GM23338 (cell line): ENCODE measurements at regions not wholly inside any gene's neighbourhood (a gene's known extent, or its start where the extent isn't known, plus 50 kb on each side); places are given as distances from the start of the nearest gene placed in this dataset.

Experiments
- ATAC-seq: fragments of 200-7000 bp; cut with Tn5 transposase; 3 replicates; pipeline ENCODE4 v1.9.1; 2020
- DNase-seq: peaks from one replicate; pipeline ENCODE4 v3.0.0-alpha.2; 2015; ENCODE audit warnings: low spot score
- H2AFZ ChIP-seq: fragments of 200-600 bp; sonication (generic); 2 replicates; pipeline ENCODE4 v1.8.0; 2016; ENCODE audit warnings: antibody characterized with exemption, mild to moderate bottlenecking, moderate library complexity
- H3F3A ChIP-seq: fragments of 200-600 bp; sonication (generic); replicated peaks from 2 replicates; pipeline ENCODE4 v1.8.0; 2017; ENCODE audit warnings: antibody characterized with exemption, mixed run types, low read depth
- H3K27ac ChIP-seq: fragments of 200-600 bp; sonication (generic); 2 replicates; pipeline ENCODE4 v1.6.1; 2016; ENCODE audit warnings: low read depth
- H3K27me3 ChIP-seq: fragments of 200-600 bp; sonication (generic); 2 replicates; pipeline ENCODE4 v1.8.0; 2016; ENCODE audit warnings: mild to moderate bottlenecking, mixed run types, moderate library complexity; ENCODE audit not compliant: insufficient read depth
- H3K36me3 ChIP-seq: fragments of 200-600 bp; sonication (generic); 2 replicates; pipeline ENCODE4 v1.8.0; 2016; ENCODE audit warnings: mild to moderate bottlenecking; ENCODE audit not compliant: insufficient read depth
- H3K4me1 ChIP-seq: fragments of 200-600 bp; sonication (generic); 2 replicates; pipeline ENCODE4 v1.8.0; 2016; ENCODE audit warnings: mild to moderate bottlenecking, moderate library complexity; ENCODE audit not compliant: insufficient read depth
- H3K4me2 ChIP-seq: fragments of 200-600 bp; sonication (generic); 2 replicates; pipeline ENCODE4 v1.7.1; 2017; ENCODE audit warnings: mixed run types
- H3K4me3 ChIP-seq: fragments of 200-600 bp; sonication (generic); 2 replicates; pipeline ENCODE4 v1.6.1; 2016; ENCODE audit warnings: mixed run types
- H3K79me2 ChIP-seq: fragments of 200-600 bp; sonication (generic); replicated peaks from 2 replicates; pipeline ENCODE4 v1.8.0; 2017; ENCODE audit warnings: mild to moderate bottlenecking; ENCODE audit not compliant: insufficient read depth
- H3K9me2 ChIP-seq: fragments of 200-600 bp; sonication (generic); 2 replicates; pipeline ENCODE4 v1.8.0; 2017; ENCODE audit not compliant: insufficient read depth
- H4K20me1 ChIP-seq: fragments of 200-600 bp; sonication (generic); replicated peaks from 2 replicates; pipeline ENCODE4 v1.8.0; 2017; ENCODE audit warnings: mild to moderate bottlenecking; ENCODE audit not compliant: insufficient read depth
- H3K27ac Mint-ChIP-seq: 2 replicates; pipeline ENCODE4 v1.8.0; 2020; ENCODE audit warnings: inconsistent platforms, mild to moderate bottlenecking, moderate library complexity, mixed read lengths
- H3K27me3 Mint-ChIP-seq: 3 replicates; pipeline ENCODE4 v1.8.0; 2022; ENCODE audit warnings: low read depth, mild to moderate bottlenecking, moderate library complexity, mixed read lengths, inconsistent platforms; ENCODE audit not compliant: insufficient read depth, poor library complexity
- H3K36me3 Mint-ChIP-seq: 3 replicates; pipeline ENCODE4 v1.8.0; 2021; ENCODE audit warnings: low read depth, mild to moderate bottlenecking, inconsistent platforms, moderate library complexity, mixed read lengths
- H3K4me1 Mint-ChIP-seq: 3 replicates; pipeline ENCODE4 v1.8.0; 2020; ENCODE audit warnings: mild to moderate bottlenecking, inconsistent platforms, mixed read lengths
- H3K4me3 Mint-ChIP-seq: 3 replicates; pipeline ENCODE4 v1.8.0; 2021; ENCODE audit warnings: moderate library complexity, mild to moderate bottlenecking, inconsistent platforms, mixed read lengths
- H3K9me3 Mint-ChIP-seq: 3 replicates; pipeline ENCODE4 v1.8.0; 2020; ENCODE audit warnings: moderate library complexity, mild to moderate bottlenecking, inconsistent platforms, mixed read lengths
- CREB1 ChIP-seq: fragments of 250-450 bp; sonication (Bioruptor Pico); IDR thresholded peaks from 2 replicates; pipeline ENCODE4 v1.5.0; 2020; ENCODE audit warnings: low read depth, mild to moderate bottlenecking, moderate library complexity
- EZH2 ChIP-seq: fragments of 200-600 bp; sonication (generic); IDR thresholded peaks from one replicate; pipeline ENCODE4 v1.8.0; 2017; ENCODE audit warnings: antibody characterized with exemption, mild to moderate bottlenecking, low read depth; ENCODE audit not compliant: unreplicated experiment
- EZH2phosphoT487 ChIP-seq: fragments of 200-600 bp; sonication (generic); IDR thresholded peaks from one replicate; pipeline ENCODE4 v1.8.1; 2018; ENCODE audit warnings: antibody characterized with exemption; ENCODE audit not compliant: unreplicated experiment
- JUNB ChIP-seq: IDR thresholded peaks from one replicate; pipeline ENCODE4 v1.6.1; 2016; ENCODE audit warnings: antibody characterized with exemption; ENCODE audit not compliant: unreplicated experiment
- NANOG ChIP-seq: IDR thresholded peaks from 2 replicates; pipeline ENCODE4 v1.6.1; 2016; ENCODE audit warnings: antibody characterized with exemption, borderline replicate concordance
- POLR2AphosphoS5 ChIP-seq: IDR thresholded peaks from 2 replicates; pipeline ENCODE4 v1.6.1; 2016; ENCODE audit warnings: antibody characterized with exemption, low read depth
- STAT1 ChIP-seq: IDR thresholded peaks from one replicate; pipeline ENCODE4 v1.6.1; 2016; ENCODE audit warnings: antibody characterized with exemption; ENCODE audit not compliant: unreplicated experiment
- ZNF114 ChIP-seq: fragments of 250-450 bp; sonication (Bioruptor Pico); IDR thresholded peaks from 2 replicates; pipeline ENCODE4 v1.5.0; 2020; ENCODE audit warnings: mild to moderate bottlenecking, moderate library complexity
- ZNF331 ChIP-seq: fragments of 250-450 bp; sonication (Bioruptor Pico); IDR thresholded peaks from 2 replicates; pipeline ENCODE4 v1.5.0; 2020; ENCODE audit warnings: low read depth, mild to moderate bottlenecking, moderate library complexity
- TF ChIP-seq, protein P1 (sequence below): IDR thresholded peaks from 2 replicates; pipeline ENCODE4 v1.6.1; 2016; ENCODE audit warnings: antibody characterized with exemption
- TF ChIP-seq, protein P2 (sequence below): IDR thresholded peaks from one replicate; pipeline ENCODE4 v1.6.1; 2018; ENCODE audit warnings: antibody characterized with exemption; ENCODE audit not compliant: unreplicated experiment
- TF ChIP-seq, protein P3 (sequence below): fragments of 250-450 bp; sonication (Bioruptor Pico); IDR thresholded peaks from 2 replicates; pipeline ENCODE4 v1.5.0; 2020; ENCODE audit warnings: mild to moderate bottlenecking, moderate library complexity
- TF ChIP-seq, protein P4 (sequence below), 2 experiments: fragments of 200-600 bp in 1 of 2; sonication (generic) in 1 of 2; conservative IDR thresholded peaks; 2 replicates each; pipeline versions ENCODE4 v1.5.1 to v1.6.1; 2016 to 2017; ENCODE audit warnings: antibody characterized with exemption in 2 of 2, low read depth in 2 of 2, mild to moderate bottlenecking in 2 of 2, moderate library complexity in 1 of 2

DNA sequence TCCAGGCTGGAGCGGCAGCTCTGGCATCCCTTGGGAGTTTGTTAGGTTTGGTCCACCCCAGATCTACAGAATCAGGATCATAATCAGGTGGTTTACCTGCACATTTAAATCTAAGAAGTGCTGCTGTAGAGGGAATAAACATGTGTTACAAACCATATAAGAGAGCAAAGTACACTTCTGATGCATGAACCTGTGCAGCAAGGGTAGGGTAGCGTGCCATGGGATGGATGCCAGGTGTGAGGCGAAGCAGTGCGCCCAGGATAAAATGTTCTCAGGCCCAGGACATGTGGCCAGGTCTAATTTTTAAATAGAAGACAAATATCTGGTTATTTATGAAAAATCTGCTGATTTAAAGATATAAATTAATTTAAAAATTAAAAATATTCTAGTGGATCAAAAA is 308.8 kb upstream of the USP24 start (continued):
- no peak for TF ChIP-seq ZNF114 (CRISPR knock-in tag)
- TF ChIP-seq EZH2phosphoT487, result no peak
- TF ChIP-seq POLR2AphosphoS5, result no peak

DNA sequence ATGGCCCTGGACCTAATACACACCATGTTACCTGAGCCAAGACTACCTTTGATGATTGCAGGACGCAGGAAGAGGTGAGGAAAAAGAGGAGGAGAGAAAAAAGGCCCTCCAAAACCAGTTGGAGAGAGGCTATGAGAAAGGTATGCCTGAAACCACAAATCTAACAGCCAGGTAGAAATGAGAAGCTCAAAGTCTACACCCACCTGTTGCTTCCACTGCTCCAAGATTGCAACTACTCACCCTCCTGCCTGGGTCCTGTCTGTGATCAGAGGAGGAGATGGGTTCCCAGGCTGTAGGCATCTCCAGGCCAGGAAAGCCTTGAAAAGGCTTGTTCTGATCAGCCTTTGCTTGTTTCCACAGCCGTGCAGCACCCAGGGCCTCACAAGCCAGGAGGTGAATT is 307.8 kb upstream of the USP24 start:
- Histone ChIP-seq H3K4me2 (no peak overlapping the region), H3K79me2 (no peaks in the 10 kb centered on the region), H3K27me3 (no peaks in the 10 kb centered on the region), H3K4me1 (no peaks in the 10 kb centered on the region), H4K20me1 (no peaks in the 10 kb centered on the region), H3K36me3 (no peaks in the 10 kb centered on the region), H3K9me2 (0 out of 2 replicates have a peak, but pooled peaks cover 9% of the 10 kb centered on the region), H2AFZ (no peak overlapping the region), H3F3A (no peaks in the 10 kb centered on the region), H3K4me3 (no peak overlapping the region), H3K27ac (no peak overlapping the region)
- Mint-ChIP-seq H3K27ac (no peak overlapping the region), H3K36me3 (no peaks in the 10 kb centered on the region), H3K9me3 (no peaks in the 10 kb centered on the region), H3K27me3 (no peaks in the 10 kb centered on the region), H3K4me3 (no peak overlapping the region), H3K4me1 (no peaks in the 10 kb centered on the region)
- no peak for ATAC-seq
- DNase-seq, result no peak
- TF ChIP-seq STAT1 (no peak), ZNF114 (CRISPR knock-in tag) (no peak), JUNB (no peak), NANOG (no peak), ZNF331 (no peak), POLR2AphosphoS5 (no peak), EZH2 (no peak), CREB1 (no peak), EZH2phosphoT487 (no peak)
- TF ChIP-seq, protein P1, sequence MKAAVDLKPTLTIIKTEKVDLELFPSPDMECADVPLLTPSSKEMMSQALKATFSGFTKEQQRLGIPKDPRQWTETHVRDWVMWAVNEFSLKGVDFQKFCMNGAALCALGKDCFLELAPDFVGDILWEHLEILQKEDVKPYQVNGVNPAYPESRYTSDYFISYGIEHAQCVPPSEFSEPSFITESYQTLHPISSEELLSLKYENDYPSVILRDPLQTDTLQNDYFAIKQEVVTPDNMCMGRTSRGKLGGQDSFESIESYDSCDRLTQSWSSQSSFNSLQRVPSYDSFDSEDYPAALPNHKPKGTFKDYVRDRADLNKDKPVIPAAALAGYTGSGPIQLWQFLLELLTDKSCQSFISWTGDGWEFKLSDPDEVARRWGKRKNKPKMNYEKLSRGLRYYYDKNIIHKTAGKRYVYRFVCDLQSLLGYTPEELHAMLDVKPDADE, result no peak
- TF ChIP-seq, protein P2, sequence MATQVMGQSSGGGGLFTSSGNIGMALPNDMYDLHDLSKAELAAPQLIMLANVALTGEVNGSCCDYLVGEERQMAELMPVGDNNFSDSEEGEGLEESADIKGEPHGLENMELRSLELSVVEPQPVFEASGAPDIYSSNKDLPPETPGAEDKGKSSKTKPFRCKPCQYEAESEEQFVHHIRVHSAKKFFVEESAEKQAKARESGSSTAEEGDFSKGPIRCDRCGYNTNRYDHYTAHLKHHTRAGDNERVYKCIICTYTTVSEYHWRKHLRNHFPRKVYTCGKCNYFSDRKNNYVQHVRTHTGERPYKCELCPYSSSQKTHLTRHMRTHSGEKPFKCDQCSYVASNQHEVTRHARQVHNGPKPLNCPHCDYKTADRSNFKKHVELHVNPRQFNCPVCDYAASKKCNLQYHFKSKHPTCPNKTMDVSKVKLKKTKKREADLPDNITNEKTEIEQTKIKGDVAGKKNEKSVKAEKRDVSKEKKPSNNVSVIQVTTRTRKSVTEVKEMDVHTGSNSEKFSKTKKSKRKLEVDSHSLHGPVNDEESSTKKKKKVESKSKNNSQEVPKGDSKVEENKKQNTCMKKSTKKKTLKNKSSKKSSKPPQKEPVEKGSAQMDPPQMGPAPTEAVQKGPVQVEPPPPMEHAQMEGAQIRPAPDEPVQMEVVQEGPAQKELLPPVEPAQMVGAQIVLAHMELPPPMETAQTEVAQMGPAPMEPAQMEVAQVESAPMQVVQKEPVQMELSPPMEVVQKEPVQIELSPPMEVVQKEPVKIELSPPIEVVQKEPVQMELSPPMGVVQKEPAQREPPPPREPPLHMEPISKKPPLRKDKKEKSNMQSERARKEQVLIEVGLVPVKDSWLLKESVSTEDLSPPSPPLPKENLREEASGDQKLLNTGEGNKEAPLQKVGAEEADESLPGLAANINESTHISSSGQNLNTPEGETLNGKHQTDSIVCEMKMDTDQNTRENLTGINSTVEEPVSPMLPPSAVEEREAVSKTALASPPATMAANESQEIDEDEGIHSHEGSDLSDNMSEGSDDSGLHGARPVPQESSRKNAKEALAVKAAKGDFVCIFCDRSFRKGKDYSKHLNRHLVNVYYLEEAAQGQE, result no peak
- TF ChIP-seq, protein P3, sequence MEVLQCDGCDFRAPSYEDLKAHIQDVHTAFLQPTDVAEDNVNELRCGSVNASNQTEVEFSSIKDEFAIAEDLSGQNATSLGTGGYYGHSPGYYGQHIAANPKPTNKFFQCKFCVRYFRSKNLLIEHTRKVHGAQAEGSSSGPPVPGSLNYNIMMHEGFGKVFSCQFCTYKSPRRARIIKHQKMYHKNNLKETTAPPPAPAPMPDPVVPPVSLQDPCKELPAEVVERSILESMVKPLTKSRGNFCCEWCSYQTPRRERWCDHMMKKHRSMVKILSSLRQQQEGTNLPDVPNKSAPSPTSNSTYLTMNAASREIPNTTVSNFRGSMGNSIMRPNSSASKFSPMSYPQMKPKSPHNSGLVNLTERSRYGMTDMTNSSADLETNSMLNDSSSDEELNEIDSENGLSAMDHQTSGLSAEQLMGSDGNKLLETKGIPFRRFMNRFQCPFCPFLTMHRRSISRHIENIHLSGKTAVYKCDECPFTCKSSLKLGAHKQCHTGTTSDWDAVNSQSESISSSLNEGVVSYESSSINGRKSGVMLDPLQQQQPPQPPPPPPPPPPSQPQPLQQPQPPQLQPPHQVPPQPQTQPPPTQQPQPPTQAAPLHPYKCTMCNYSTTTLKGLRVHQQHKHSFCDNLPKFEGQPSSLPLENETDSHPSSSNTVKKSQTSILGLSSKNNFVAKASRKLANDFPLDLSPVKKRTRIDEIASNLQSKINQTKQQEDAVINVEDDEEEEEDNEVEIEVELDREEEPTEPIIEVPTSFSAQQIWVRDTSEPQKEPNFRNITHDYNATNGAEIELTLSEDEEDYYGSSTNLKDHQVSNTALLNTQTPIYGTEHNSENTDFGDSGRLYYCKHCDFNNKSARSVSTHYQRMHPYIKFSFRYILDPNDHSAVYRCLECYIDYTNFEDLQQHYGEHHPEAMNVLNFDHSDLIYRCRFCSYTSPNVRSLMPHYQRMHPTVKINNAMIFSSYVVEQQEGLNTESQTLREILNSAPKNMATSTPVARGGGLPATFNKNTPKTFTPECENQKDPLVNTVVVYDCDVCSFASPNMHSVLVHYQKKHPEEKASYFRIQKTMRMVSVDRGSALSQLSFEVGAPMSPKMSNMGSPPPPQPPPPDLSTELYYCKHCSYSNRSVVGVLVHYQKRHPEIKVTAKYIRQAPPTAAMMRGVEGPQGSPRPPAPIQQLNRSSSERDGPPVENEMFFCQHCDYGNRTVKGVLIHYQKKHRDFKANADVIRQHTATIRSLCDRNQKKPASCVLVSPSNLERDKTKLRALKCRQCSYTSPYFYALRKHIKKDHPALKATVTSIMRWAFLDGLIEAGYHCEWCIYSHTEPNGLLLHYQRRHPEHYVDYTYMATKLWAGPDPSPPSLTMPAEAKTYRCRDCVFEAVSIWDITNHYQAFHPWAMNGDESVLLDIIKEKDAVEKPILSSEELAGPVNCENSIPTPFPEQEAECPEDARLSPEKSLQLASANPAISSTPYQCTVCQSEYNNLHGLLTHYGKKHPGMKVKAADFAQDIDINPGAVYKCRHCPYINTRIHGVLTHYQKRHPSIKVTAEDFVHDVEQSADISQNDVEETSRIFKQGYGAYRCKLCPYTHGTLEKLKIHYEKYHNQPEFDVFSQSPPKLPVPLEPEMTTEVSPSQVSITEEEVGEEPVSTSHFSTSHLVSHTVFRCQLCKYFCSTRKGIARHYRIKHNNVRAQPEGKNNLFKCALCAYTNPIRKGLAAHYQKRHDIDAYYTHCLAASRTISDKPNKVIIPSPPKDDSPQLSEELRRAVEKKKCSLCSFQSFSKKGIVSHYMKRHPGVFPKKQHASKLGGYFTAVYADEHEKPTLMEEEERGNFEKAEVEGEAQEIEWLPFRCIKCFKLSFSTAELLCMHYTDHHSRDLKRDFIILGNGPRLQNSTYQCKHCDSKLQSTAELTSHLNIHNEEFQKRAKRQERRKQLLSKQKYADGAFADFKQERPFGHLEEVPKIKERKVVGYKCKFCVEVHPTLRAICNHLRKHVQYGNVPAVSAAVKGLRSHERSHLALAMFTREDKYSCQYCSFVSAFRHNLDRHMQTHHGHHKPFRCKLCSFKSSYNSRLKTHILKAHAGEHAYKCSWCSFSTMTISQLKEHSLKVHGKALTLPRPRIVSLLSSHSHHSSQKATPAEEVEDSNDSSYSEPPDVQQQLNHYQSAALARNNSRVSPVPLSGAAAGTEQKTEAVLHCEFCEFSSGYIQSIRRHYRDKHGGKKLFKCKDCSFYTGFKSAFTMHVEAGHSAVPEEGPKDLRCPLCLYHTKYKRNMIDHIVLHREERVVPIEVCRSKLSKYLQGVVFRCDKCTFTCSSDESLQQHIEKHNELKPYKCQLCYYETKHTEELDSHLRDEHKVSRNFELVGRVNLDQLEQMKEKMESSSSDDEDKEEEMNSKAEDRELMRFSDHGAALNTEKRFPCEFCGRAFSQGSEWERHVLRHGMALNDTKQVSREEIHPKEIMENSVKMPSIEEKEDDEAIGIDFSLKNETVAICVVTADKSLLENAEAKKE (CRISPR knock-in tag), result no peak
- TF ChIP-seq, protein P4, sequence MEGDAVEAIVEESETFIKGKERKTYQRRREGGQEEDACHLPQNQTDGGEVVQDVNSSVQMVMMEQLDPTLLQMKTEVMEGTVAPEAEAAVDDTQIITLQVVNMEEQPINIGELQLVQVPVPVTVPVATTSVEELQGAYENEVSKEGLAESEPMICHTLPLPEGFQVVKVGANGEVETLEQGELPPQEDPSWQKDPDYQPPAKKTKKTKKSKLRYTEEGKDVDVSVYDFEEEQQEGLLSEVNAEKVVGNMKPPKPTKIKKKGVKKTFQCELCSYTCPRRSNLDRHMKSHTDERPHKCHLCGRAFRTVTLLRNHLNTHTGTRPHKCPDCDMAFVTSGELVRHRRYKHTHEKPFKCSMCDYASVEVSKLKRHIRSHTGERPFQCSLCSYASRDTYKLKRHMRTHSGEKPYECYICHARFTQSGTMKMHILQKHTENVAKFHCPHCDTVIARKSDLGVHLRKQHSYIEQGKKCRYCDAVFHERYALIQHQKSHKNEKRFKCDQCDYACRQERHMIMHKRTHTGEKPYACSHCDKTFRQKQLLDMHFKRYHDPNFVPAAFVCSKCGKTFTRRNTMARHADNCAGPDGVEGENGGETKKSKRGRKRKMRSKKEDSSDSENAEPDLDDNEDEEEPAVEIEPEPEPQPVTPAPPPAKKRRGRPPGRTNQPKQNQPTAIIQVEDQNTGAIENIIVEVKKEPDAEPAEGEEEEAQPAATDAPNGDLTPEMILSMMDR (conservative IDR thresholded peaks at IDR 0.05; ENCODE audit: low read depth in 2 of 2), result no peak
